GM23338 (cell line): ENCODE measurements at regions not wholly inside any gene's neighbourhood (a gene's known extent, or its start where the extent isn't known, plus 50 kb on each side); places are given as distances from the start of the nearest gene placed in this dataset.
A peak's percentile ranks its signal among the peaks of the same experiment; 100 is the strongest.

Source experiments
- ATAC-seq: fragments of 200-7000 bp; cut with Tn5 transposase; 3 replicates; pipeline ENCODE4 v1.9.1; 2020
- DNase-seq: peaks from one replicate; pipeline ENCODE4 v3.0.0-alpha.2; 2015; ENCODE audit warnings: low spot score
- H2AFZ ChIP-seq: fragments of 200-600 bp; sonication (generic); 2 replicates; pipeline ENCODE4 v1.8.0; 2016; ENCODE audit warnings: antibody characterized with exemption, mild to moderate bottlenecking, moderate library complexity
- H3F3A ChIP-seq: fragments of 200-600 bp; sonication (generic); replicated peaks from 2 replicates; pipeline ENCODE4 v1.8.0; 2017; ENCODE audit warnings: antibody characterized with exemption, mixed run types, low read depth
- H3K27ac ChIP-seq: fragments of 200-600 bp; sonication (generic); 2 replicates; pipeline ENCODE4 v1.6.1; 2016; ENCODE audit warnings: low read depth
- H3K27me3 ChIP-seq: fragments of 200-600 bp; sonication (generic); 2 replicates; pipeline ENCODE4 v1.8.0; 2016; ENCODE audit warnings: mild to moderate bottlenecking, mixed run types, moderate library complexity; ENCODE audit not compliant: insufficient read depth
- H3K36me3 ChIP-seq: fragments of 200-600 bp; sonication (generic); 2 replicates; pipeline ENCODE4 v1.8.0; 2016; ENCODE audit warnings: mild to moderate bottlenecking; ENCODE audit not compliant: insufficient read depth
- H3K4me1 ChIP-seq: fragments of 200-600 bp; sonication (generic); 2 replicates; pipeline ENCODE4 v1.8.0; 2016; ENCODE audit warnings: mild to moderate bottlenecking, moderate library complexity; ENCODE audit not compliant: insufficient read depth
- H3K4me2 ChIP-seq: fragments of 200-600 bp; sonication (generic); 2 replicates; pipeline ENCODE4 v1.7.1; 2017; ENCODE audit warnings: mixed run types
- H3K4me3 ChIP-seq: fragments of 200-600 bp; sonication (generic); 2 replicates; pipeline ENCODE4 v1.6.1; 2016; ENCODE audit warnings: mixed run types
- H3K79me2 ChIP-seq: fragments of 200-600 bp; sonication (generic); replicated peaks from 2 replicates; pipeline ENCODE4 v1.8.0; 2017; ENCODE audit warnings: mild to moderate bottlenecking; ENCODE audit not compliant: insufficient read depth
- H3K9me2 ChIP-seq: fragments of 200-600 bp; sonication (generic); 2 replicates; pipeline ENCODE4 v1.8.0; 2017; ENCODE audit not compliant: insufficient read depth
- H4K20me1 ChIP-seq: fragments of 200-600 bp; sonication (generic); replicated peaks from 2 replicates; pipeline ENCODE4 v1.8.0; 2017; ENCODE audit warnings: mild to moderate bottlenecking; ENCODE audit not compliant: insufficient read depth
- H3K27ac Mint-ChIP-seq: 2 replicates; pipeline ENCODE4 v1.8.0; 2020; ENCODE audit warnings: inconsistent platforms, mild to moderate bottlenecking, moderate library complexity, mixed read lengths
- H3K27me3 Mint-ChIP-seq: 3 replicates; pipeline ENCODE4 v1.8.0; 2022; ENCODE audit warnings: low read depth, mild to moderate bottlenecking, moderate library complexity, mixed read lengths, inconsistent platforms; ENCODE audit not compliant: insufficient read depth, poor library complexity
- H3K36me3 Mint-ChIP-seq: 3 replicates; pipeline ENCODE4 v1.8.0; 2021; ENCODE audit warnings: low read depth, mild to moderate bottlenecking, inconsistent platforms, moderate library complexity, mixed read lengths
- H3K4me1 Mint-ChIP-seq: 3 replicates; pipeline ENCODE4 v1.8.0; 2020; ENCODE audit warnings: mild to moderate bottlenecking, inconsistent platforms, mixed read lengths
- H3K4me3 Mint-ChIP-seq: 3 replicates; pipeline ENCODE4 v1.8.0; 2021; ENCODE audit warnings: moderate library complexity, mild to moderate bottlenecking, inconsistent platforms, mixed read lengths
- H3K9me3 Mint-ChIP-seq: 3 replicates; pipeline ENCODE4 v1.8.0; 2020; ENCODE audit warnings: moderate library complexity, mild to moderate bottlenecking, inconsistent platforms, mixed read lengths
- CREB1 ChIP-seq: fragments of 250-450 bp; sonication (Bioruptor Pico); IDR thresholded peaks from 2 replicates; pipeline ENCODE4 v1.5.0; 2020; ENCODE audit warnings: low read depth, mild to moderate bottlenecking, moderate library complexity
- EZH2 ChIP-seq: fragments of 200-600 bp; sonication (generic); IDR thresholded peaks from one replicate; pipeline ENCODE4 v1.8.0; 2017; ENCODE audit warnings: antibody characterized with exemption, mild to moderate bottlenecking, low read depth; ENCODE audit not compliant: unreplicated experiment
- JUNB ChIP-seq: IDR thresholded peaks from one replicate; pipeline ENCODE4 v1.6.1; 2016; ENCODE audit warnings: antibody characterized with exemption; ENCODE audit not compliant: unreplicated experiment
- NANOG ChIP-seq: IDR thresholded peaks from 2 replicates; pipeline ENCODE4 v1.6.1; 2016; ENCODE audit warnings: antibody characterized with exemption, borderline replicate concordance
- STAT1 ChIP-seq: IDR thresholded peaks from one replicate; pipeline ENCODE4 v1.6.1; 2016; ENCODE audit warnings: antibody characterized with exemption; ENCODE audit not compliant: unreplicated experiment
- TF ChIP-seq, protein P1 (sequence below), 2 experiments: fragments of 200-600 bp in 1 of 2; sonication (generic) in 1 of 2; conservative IDR thresholded peaks; 2 replicates each; pipeline versions ENCODE4 v1.5.1 to v1.6.1; 2016 to 2017; ENCODE audit warnings: antibody characterized with exemption in 2 of 2, low read depth in 2 of 2, mild to moderate bottlenecking in 2 of 2, moderate library complexity in 1 of 2
- TF ChIP-seq, protein P2 (sequence below): IDR thresholded peaks from one replicate; pipeline ENCODE4 v1.6.1; 2018; ENCODE audit warnings: antibody characterized with exemption; ENCODE audit not compliant: unreplicated experiment
- TF ChIP-seq, protein P3 (sequence below): IDR thresholded peaks from 2 replicates; pipeline ENCODE4 v1.6.1; 2016; ENCODE audit warnings: antibody characterized with exemption

DNA sequence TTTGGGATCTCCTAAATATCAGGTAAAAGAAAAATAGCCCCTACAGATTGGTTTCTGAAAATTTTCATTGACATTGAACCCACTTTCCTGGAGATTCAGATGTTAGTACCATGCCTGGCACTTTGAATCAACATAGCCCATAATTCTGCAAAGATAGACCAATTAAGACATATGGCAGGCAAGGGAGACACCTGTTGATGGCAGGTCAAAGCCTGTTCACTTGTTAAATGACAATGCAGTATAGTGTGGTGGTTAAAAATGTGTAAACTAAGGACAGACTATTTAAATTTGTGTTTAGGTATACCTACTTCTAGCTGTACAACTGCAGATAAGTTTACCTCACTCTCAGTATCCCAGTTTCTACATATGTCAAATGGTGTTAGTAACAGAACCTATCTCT, 178.1 kb upstream of the MMADHC start:
- DNase-seq: no peak
- Histone ChIP-seq H3F3A (no peaks in the 10 kb centered on the region), H3K27ac (no peak overlapping the region), H3K27me3 (no peaks in the 10 kb centered on the region), H3K4me2 (no peak overlapping the region), H4K20me1 (no peaks in the 10 kb centered on the region), H3K4me1 (no peaks in the 10 kb centered on the region), H3K79me2 (no peaks in the 10 kb centered on the region), H3K9me2 (no peaks in the 10 kb centered on the region), H3K4me3 (no peak overlapping the region), H3K36me3 (no peaks in the 10 kb centered on the region), H2AFZ (no peak overlapping the region)
- no peak for TF ChIP-seq JUNB
- TF ChIP-seq, protein P1, sequence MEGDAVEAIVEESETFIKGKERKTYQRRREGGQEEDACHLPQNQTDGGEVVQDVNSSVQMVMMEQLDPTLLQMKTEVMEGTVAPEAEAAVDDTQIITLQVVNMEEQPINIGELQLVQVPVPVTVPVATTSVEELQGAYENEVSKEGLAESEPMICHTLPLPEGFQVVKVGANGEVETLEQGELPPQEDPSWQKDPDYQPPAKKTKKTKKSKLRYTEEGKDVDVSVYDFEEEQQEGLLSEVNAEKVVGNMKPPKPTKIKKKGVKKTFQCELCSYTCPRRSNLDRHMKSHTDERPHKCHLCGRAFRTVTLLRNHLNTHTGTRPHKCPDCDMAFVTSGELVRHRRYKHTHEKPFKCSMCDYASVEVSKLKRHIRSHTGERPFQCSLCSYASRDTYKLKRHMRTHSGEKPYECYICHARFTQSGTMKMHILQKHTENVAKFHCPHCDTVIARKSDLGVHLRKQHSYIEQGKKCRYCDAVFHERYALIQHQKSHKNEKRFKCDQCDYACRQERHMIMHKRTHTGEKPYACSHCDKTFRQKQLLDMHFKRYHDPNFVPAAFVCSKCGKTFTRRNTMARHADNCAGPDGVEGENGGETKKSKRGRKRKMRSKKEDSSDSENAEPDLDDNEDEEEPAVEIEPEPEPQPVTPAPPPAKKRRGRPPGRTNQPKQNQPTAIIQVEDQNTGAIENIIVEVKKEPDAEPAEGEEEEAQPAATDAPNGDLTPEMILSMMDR (conservative IDR thresholded peaks at IDR 0.05; ENCODE audit: low read depth in 2 of 2): peak in 1 of 2 experiments; percentile 35; a peak in 2 of 4 replicates
- H3K27ac Mint-ChIP-seq: no peak overlapping the region
- H3K36me3 Mint-ChIP-seq: no peaks in the 10 kb centered on the region
- no peaks in the 10 kb centered on the region for H3K27me3 Mint-ChIP-seq
- no peak overlapping the region for H3K4me3 Mint-ChIP-seq
- H3K9me3 Mint-ChIP-seq: no peaks in the 10 kb centered on the region
- no peaks in the 10 kb centered on the region for H3K4me1 Mint-ChIP-seq
- no peak for ATAC-seq

DNA sequence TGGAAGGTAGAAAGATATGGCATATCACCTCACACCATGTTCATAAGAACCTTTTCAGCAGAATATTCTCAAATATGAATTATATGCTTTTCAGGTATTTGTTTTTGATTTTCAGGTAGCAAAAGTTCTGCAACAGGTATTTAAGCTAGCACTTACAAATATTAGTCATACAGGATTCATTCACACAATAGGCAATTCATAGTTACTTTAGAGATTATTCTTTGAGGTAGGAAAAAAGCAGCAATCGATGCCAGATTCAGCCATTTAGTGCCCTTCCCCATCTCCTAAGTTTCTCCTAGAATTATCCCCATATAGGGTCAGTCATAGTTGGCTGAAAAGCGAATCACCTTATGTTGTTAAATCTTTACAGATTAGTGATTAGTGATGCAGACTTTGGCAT, 177.4 kb upstream of the MMADHC start:
- no peaks in the 10 kb centered on the region for H3K9me2 ChIP-seq
- Mint-ChIP-seq H3K4me3 (no peak overlapping the region), H3K27me3 (no peaks in the 10 kb centered on the region), H3K36me3 (no peaks in the 10 kb centered on the region), H3K4me1 (no peaks in the 10 kb centered on the region), H3K9me3 (no peaks in the 10 kb centered on the region), H3K27ac (no peak overlapping the region)
- H3K4me1 ChIP-seq: no peaks in the 10 kb centered on the region
- ATAC-seq (no peak), DNase-seq (no peak)
- H3K79me2 ChIP-seq: no peaks in the 10 kb centered on the region
- H3K36me3 ChIP-seq: no peaks in the 10 kb centered on the region
- H3F3A ChIP-seq: no peaks in the 10 kb centered on the region
- H3K4me2 ChIP-seq: no peak overlapping the region
- H3K27ac ChIP-seq: no peak overlapping the region
- no peak overlapping the region for H3K4me3 ChIP-seq
- H4K20me1 ChIP-seq: no peaks in the 10 kb centered on the region
- H3K27me3 ChIP-seq: no peaks in the 10 kb centered on the region
- TF ChIP-seq STAT1: no peak
- TF ChIP-seq JUNB: no peak
- TF ChIP-seq EZH2: no peak
- TF ChIP-seq, protein P2, sequence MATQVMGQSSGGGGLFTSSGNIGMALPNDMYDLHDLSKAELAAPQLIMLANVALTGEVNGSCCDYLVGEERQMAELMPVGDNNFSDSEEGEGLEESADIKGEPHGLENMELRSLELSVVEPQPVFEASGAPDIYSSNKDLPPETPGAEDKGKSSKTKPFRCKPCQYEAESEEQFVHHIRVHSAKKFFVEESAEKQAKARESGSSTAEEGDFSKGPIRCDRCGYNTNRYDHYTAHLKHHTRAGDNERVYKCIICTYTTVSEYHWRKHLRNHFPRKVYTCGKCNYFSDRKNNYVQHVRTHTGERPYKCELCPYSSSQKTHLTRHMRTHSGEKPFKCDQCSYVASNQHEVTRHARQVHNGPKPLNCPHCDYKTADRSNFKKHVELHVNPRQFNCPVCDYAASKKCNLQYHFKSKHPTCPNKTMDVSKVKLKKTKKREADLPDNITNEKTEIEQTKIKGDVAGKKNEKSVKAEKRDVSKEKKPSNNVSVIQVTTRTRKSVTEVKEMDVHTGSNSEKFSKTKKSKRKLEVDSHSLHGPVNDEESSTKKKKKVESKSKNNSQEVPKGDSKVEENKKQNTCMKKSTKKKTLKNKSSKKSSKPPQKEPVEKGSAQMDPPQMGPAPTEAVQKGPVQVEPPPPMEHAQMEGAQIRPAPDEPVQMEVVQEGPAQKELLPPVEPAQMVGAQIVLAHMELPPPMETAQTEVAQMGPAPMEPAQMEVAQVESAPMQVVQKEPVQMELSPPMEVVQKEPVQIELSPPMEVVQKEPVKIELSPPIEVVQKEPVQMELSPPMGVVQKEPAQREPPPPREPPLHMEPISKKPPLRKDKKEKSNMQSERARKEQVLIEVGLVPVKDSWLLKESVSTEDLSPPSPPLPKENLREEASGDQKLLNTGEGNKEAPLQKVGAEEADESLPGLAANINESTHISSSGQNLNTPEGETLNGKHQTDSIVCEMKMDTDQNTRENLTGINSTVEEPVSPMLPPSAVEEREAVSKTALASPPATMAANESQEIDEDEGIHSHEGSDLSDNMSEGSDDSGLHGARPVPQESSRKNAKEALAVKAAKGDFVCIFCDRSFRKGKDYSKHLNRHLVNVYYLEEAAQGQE: no peak
- no peak for TF ChIP-seq CREB1
- TF ChIP-seq, protein P3, sequence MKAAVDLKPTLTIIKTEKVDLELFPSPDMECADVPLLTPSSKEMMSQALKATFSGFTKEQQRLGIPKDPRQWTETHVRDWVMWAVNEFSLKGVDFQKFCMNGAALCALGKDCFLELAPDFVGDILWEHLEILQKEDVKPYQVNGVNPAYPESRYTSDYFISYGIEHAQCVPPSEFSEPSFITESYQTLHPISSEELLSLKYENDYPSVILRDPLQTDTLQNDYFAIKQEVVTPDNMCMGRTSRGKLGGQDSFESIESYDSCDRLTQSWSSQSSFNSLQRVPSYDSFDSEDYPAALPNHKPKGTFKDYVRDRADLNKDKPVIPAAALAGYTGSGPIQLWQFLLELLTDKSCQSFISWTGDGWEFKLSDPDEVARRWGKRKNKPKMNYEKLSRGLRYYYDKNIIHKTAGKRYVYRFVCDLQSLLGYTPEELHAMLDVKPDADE: no peak
- TF ChIP-seq NANOG: no peak
- no peak overlapping the region for H2AFZ ChIP-seq
